ENCODE measurements at regions not wholly inside any gene's neighbourhood (a gene's known extent, or its start where the extent isn't known, plus 50 kb on each side); places are given as distances from the start of the nearest gene placed in this dataset.

GRCh38 chrX:5155301-5155700 lies 1073.4 kb downstream of the NLGN4X start:
- Mint-ChIP-seq H3K36me3 (ENCODE audit: low read depth, unreplicated experiment) (no peaks in the 10 kb centered on the region), H3K9me3 (ENCODE audit: unreplicated experiment) (no peaks in the 10 kb centered on the region), H3K4me1 (ENCODE audit: low read depth, unreplicated experiment) (no peaks in the 10 kb centered on the region), H3K27ac (ENCODE audit: unreplicated experiment) (no peak overlapping the region), H3K27me3 (ENCODE audit: low read depth, unreplicated experiment) (no peaks in the 10 kb centered on the region), H3K4me3 (ENCODE audit: unreplicated experiment) (no peak overlapping the region)
- Histone ChIP-seq H3K27ac (ENCODE audit: low read depth, low read length) (no peak overlapping the region), H3K27me3 (ENCODE audit: insufficient read depth, low read length) (no peaks in the 10 kb centered on the region), H3K36me3 (ENCODE audit: insufficient read depth, low read length) (no peaks in the 10 kb centered on the region), H4K20me1 (ENCODE audit: insufficient read depth, low read length) (no peaks in the 10 kb centered on the region), H3K9me3 (ENCODE audit: insufficient read depth, low read depth, low read length) (no peaks in the 10 kb centered on the region), H3K9ac (ENCODE audit: low read length) (no peak overlapping the region), H3K4me2 (ENCODE audit: low read length) (no peak overlapping the region), H3K79me2 (ENCODE audit: insufficient read depth, low read length) (no peaks in the 10 kb centered on the region), H3K4me1 (ENCODE audit: insufficient read depth, low read length) (no peaks in the 10 kb centered on the region), H3K4me3 (ENCODE audit: insufficient read depth, low read depth, low read length) (no peak overlapping the region), H2AFZ (ENCODE audit: low read depth, low read length) (no peak overlapping the region)
- no peak for TF ChIP-seq CTCF (IDR thresholded peaks at IDR 0.05; ENCODE audit: insufficient read depth, low read depth, low read length)
- no peak for TF ChIP-seq EZH2 (IDR thresholded peaks at IDR 0.05; ENCODE audit: insufficient read depth, low read length)
- DNase-seq (ENCODE audit: low read depth) (no peak), FAIRE-seq (no peak)

- H3K27me3 ChIP-seq (ENCODE audit: insufficient read depth, low read length), result no peaks in the 10 kb centered on the region
- no peaks in the 10 kb centered on the region for H3K9me3 Mint-ChIP-seq (ENCODE audit: unreplicated experiment)
- H3K9ac ChIP-seq (ENCODE audit: low read length), result no peak overlapping the region
- H3K4me1 ChIP-seq (ENCODE audit: insufficient read depth, low read length), result no peaks in the 10 kb centered on the region
- H3K9me3 ChIP-seq (ENCODE audit: insufficient read depth, low read depth, low read length), result no peaks in the 10 kb centered on the region
- TF ChIP-seq EZH2 (IDR thresholded peaks at IDR 0.05; ENCODE audit: insufficient read depth, low read length) (no peak), CTCF (IDR thresholded peaks at IDR 0.05; ENCODE audit: insufficient read depth, low read depth, low read length) (no peak)
- H3K27me3 Mint-ChIP-seq (ENCODE audit: low read depth, unreplicated experiment), result no peaks in the 10 kb centered on the region
- DNase-seq (ENCODE audit: low read depth) (no peak), FAIRE-seq (peak; percentile 43)
- H4K20me1 ChIP-seq (ENCODE audit: insufficient read depth, low read length), result no peaks in the 10 kb centered on the region
- H3K27ac Mint-ChIP-seq (ENCODE audit: unreplicated experiment), result no peak overlapping the region
- H2AFZ ChIP-seq (ENCODE audit: low read depth, low read length), result no peak overlapping the region
- no peak overlapping the region for H3K4me3 Mint-ChIP-seq (ENCODE audit: unreplicated experiment)
- no peaks in the 10 kb centered on the region for H3K79me2 ChIP-seq (ENCODE audit: insufficient read depth, low read length)
- no peak overlapping the region for H3K4me3 ChIP-seq (ENCODE audit: insufficient read depth, low read depth, low read length)
- no peak overlapping the region for H3K4me2 ChIP-seq (ENCODE audit: low read length)
- no peak overlapping the region for H3K27ac ChIP-seq (ENCODE audit: low read depth, low read length)
- no peaks in the 10 kb centered on the region for H3K36me3 ChIP-seq (ENCODE audit: insufficient read depth, low read length)
- H3K4me1 Mint-ChIP-seq (ENCODE audit: low read depth, unreplicated experiment), result no peaks in the 10 kb centered on the region
- H3K36me3 Mint-ChIP-seq (ENCODE audit: low read depth, unreplicated experiment), result no peaks in the 10 kb centered on the region
Observed at GRCh38 chrX:5145957-5146356, 1082.7 kb downstream of the NLGN4X start.

- no peak for DNase-seq (ENCODE audit: low read depth)
- no peaks in the 10 kb centered on the region for H3K27me3 Mint-ChIP-seq (ENCODE audit: low read depth, unreplicated experiment)
- Histone ChIP-seq H3K27me3 (ENCODE audit: insufficient read depth, low read length) (no peaks in the 10 kb centered on the region), H3K4me1 (ENCODE audit: insufficient read depth, low read length) (no peaks in the 10 kb centered on the region), H3K4me3 (ENCODE audit: insufficient read depth, low read depth, low read length) (no peak overlapping the region), H3K36me3 (ENCODE audit: insufficient read depth, low read length) (no peaks in the 10 kb centered on the region), H3K9me3 (ENCODE audit: insufficient read depth, low read depth, low read length) (no peaks in the 10 kb centered on the region), H2AFZ (ENCODE audit: low read depth, low read length) (no peak overlapping the region), H3K9ac (ENCODE audit: low read length) (no peak overlapping the region), H4K20me1 (ENCODE audit: insufficient read depth, low read length) (no peaks in the 10 kb centered on the region), H3K79me2 (ENCODE audit: insufficient read depth, low read length) (no peaks in the 10 kb centered on the region), H3K27ac (ENCODE audit: low read depth, low read length) (no peak overlapping the region), H3K4me2 (ENCODE audit: low read length) (no peak overlapping the region)
- H3K36me3 Mint-ChIP-seq (ENCODE audit: low read depth, unreplicated experiment), result no peaks in the 10 kb centered on the region
- no peak for TF ChIP-seq CTCF (IDR thresholded peaks at IDR 0.05; ENCODE audit: insufficient read depth, low read depth, low read length)
- TF ChIP-seq EZH2 (IDR thresholded peaks at IDR 0.05; ENCODE audit: insufficient read depth, low read length), result no peak
- no peak overlapping the region for H3K4me3 Mint-ChIP-seq (ENCODE audit: unreplicated experiment)
- H3K27ac Mint-ChIP-seq (ENCODE audit: unreplicated experiment), result no peak overlapping the region
- H3K4me1 Mint-ChIP-seq (ENCODE audit: low read depth, unreplicated experiment), result no peaks in the 10 kb centered on the region
- no peak for FAIRE-seq
- H3K9me3 Mint-ChIP-seq (ENCODE audit: unreplicated experiment), result no peaks in the 10 kb centered on the region
Observed at GRCh38 chrX:5142644-5143043, 1086.0 kb downstream of the NLGN4X start.

Measured in astrocyte (in vitro differentiated cells and primary cell).